ENCODE measurements at regions not wholly inside any gene's neighbourhood (a gene's known extent, or its start where the extent isn't known, plus 50 kb on each side); places are given as distances from the start of the nearest gene placed in this dataset.

- Mint-ChIP-seq H3K27ac (ENCODE audit: low read depth, unreplicated experiment) (no peak overlapping the region), H3K4me3 (ENCODE audit: unreplicated experiment) (no peak overlapping the region), H3K9me3 (ENCODE audit: unreplicated experiment) (no peaks in the 10 kb centered on the region), H3K27me3 (ENCODE audit: insufficient read depth, unreplicated experiment) (peaks cover 11% of the 10 kb centered on the region), H3K4me1 (ENCODE audit: insufficient read depth, unreplicated experiment) (no peaks in the 10 kb centered on the region), H3K36me3 (ENCODE audit: insufficient read depth, unreplicated experiment) (no peaks in the 10 kb centered on the region)
- no TSS peak for BruUV-seq (replicated peaks)
- DNase-seq (ENCODE audit: unreplicated experiment) = no peak
- TF ChIP-seq, protein P1, sequence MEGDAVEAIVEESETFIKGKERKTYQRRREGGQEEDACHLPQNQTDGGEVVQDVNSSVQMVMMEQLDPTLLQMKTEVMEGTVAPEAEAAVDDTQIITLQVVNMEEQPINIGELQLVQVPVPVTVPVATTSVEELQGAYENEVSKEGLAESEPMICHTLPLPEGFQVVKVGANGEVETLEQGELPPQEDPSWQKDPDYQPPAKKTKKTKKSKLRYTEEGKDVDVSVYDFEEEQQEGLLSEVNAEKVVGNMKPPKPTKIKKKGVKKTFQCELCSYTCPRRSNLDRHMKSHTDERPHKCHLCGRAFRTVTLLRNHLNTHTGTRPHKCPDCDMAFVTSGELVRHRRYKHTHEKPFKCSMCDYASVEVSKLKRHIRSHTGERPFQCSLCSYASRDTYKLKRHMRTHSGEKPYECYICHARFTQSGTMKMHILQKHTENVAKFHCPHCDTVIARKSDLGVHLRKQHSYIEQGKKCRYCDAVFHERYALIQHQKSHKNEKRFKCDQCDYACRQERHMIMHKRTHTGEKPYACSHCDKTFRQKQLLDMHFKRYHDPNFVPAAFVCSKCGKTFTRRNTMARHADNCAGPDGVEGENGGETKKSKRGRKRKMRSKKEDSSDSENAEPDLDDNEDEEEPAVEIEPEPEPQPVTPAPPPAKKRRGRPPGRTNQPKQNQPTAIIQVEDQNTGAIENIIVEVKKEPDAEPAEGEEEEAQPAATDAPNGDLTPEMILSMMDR (IDR thresholded peaks at IDR 0.05; ENCODE audit: unreplicated experiment) = no peak
- ChIA-PET POLR2A (no interaction called here), CTCF (no interaction called here)
- intact Hi-C loops (cut with micrococcal nuclease) = no loop called here
Observed at GRCh38 chr15:35834216-35834830, 288.4 kb upstream of the DPH6 start.

DNA sequence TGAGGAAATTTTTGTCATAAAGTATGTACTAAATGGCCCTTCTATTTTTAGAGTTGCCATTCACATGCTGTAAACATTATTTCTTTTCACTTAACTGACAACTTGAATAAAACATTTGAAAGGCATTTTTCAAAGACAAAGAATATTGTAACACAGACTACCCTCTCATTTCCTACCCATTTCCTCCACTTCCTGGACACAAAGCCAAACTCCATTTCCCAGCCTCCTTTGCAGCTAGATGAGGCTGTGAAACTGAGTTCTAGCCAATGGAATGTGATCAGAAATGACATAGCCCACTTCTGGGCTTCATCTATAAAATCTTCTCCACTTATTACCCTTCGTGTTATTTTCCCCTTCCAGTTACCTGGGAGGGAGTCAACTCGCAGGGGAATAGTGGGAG is 288.9 kb upstream of the DPH6 start:
- H3K4me3 Mint-ChIP-seq (ENCODE audit: unreplicated experiment) = no peak overlapping the region
- peaks cover 11% of the 10 kb centered on the region for H3K27me3 Mint-ChIP-seq (ENCODE audit: insufficient read depth, unreplicated experiment)
- no peaks in the 10 kb centered on the region for H3K4me1 Mint-ChIP-seq (ENCODE audit: insufficient read depth, unreplicated experiment)
- intact Hi-C loops (cut with micrococcal nuclease) = no loop called here
- ChIA-PET POLR2A (no interaction called here), CTCF (interaction anchor here (0.6 kb wide), 1 partner anchor 246 kb away, joined by 4 read pairs; no protein-coding TSS in a partner anchor)
- H3K36me3 Mint-ChIP-seq (ENCODE audit: insufficient read depth, unreplicated experiment) = no peaks in the 10 kb centered on the region
- BruUV-seq (replicated peaks) = no TSS peak
- TF ChIP-seq, protein P1 (IDR thresholded peaks at IDR 0.05; ENCODE audit: unreplicated experiment) = no peak
- no peak overlapping the region for H3K27ac Mint-ChIP-seq (ENCODE audit: low read depth, unreplicated experiment)
- DNase-seq (ENCODE audit: unreplicated experiment) = no peak
- H3K9me3 Mint-ChIP-seq (ENCODE audit: unreplicated experiment) = no peaks in the 10 kb centered on the region

- CTCF ChIA-PET = interaction anchor here (0.6 kb wide), 1 partner anchor 223 kb away, joined by 3 read pairs; no protein-coding TSS in a partner anchor
- Mint-ChIP-seq H3K27me3 (ENCODE audit: insufficient read depth, unreplicated experiment) (no peaks in the 10 kb centered on the region), H3K27ac (ENCODE audit: low read depth, unreplicated experiment) (no peak overlapping the region), H3K36me3 (ENCODE audit: insufficient read depth, unreplicated experiment) (no peaks in the 10 kb centered on the region), H3K4me1 (ENCODE audit: insufficient read depth, unreplicated experiment) (no peaks in the 10 kb centered on the region), H3K9me3 (ENCODE audit: unreplicated experiment) (no peaks in the 10 kb centered on the region), H3K4me3 (ENCODE audit: unreplicated experiment) (no peak overlapping the region)
- BruUV-seq (replicated peaks) = no TSS peak
- no peak for DNase-seq (ENCODE audit: unreplicated experiment)
- POLR2A ChIA-PET = no interaction called here
- TF ChIP-seq, protein P1 (IDR thresholded peaks at IDR 0.05; ENCODE audit: unreplicated experiment) = no peak
- intact Hi-C loops (cut with micrococcal nuclease) = no loop called here
Observed at GRCh38 chr15:35838424-35839111, 292.6 kb upstream of the DPH6 start.

- Mint-ChIP-seq H3K4me1 (ENCODE audit: insufficient read depth, unreplicated experiment) (no peaks in the 10 kb centered on the region), H3K9me3 (ENCODE audit: unreplicated experiment) (no peaks in the 10 kb centered on the region), H3K27me3 (ENCODE audit: insufficient read depth, unreplicated experiment) (no peaks in the 10 kb centered on the region), H3K27ac (ENCODE audit: low read depth, unreplicated experiment) (no peak overlapping the region), H3K4me3 (ENCODE audit: unreplicated experiment) (no peak overlapping the region), H3K36me3 (ENCODE audit: insufficient read depth, unreplicated experiment) (no peaks in the 10 kb centered on the region)
- ChIA-PET POLR2A (no interaction called here), CTCF (interaction anchor here (0.6 kb wide), 1 partner anchor 1359 kb away, joined by 3 read pairs; no protein-coding TSS in a partner anchor)
- TF ChIP-seq, protein P1 (IDR thresholded peaks at IDR 0.05; ENCODE audit: unreplicated experiment) = no peak
- BruUV-seq (replicated peaks) = no TSS peak
- no peak for DNase-seq (ENCODE audit: unreplicated experiment)
- intact Hi-C loops (cut with micrococcal nuclease) = no loop called here
Observed at GRCh38 chr15:35842631-35843030, 296.7 kb upstream of the DPH6 start.

Data from MCF 10A (cell line).